T-cell (primary cell): ENCODE measurements at regions not wholly inside any gene's neighbourhood (a gene's known extent, or its start where the extent isn't known, plus 50 kb on each side); places are given as distances from the start of the nearest gene placed in this dataset.

Source experiments
- ATAC-seq, 4 experiments: fragments of 200-7000 bp in 3 of 4; fragments of 150-1000 bp in 1 of 4; cut with Tn5 transposase; replicated peaks in 1 of 4; 1 replicate in 3 of 4; 2 replicates in 1 of 4; pipeline ENCODE4 v1.10.0; 2021; ENCODE audit warnings: moderate library complexity in 3 of 4, mild to moderate bottlenecking in 2 of 4, moderate number of reproducible peaks in 1 of 4
- CTCF ChIA-PET, 2 donors: fragments of 300-600 bp; sonication (Branson Sonifier 250); formaldehyde crosslinking; loops; one replicate each; lab custom pipeline; 2022; ENCODE audit warnings: antibody characterized with exemption in 2 of 2; lab: Charles Lee
- POLR2A ChIA-PET, 2 donors: fragments of 300-600 bp; sonication (Branson Sonifier 250); formaldehyde crosslinking; loops; one replicate each; lab custom pipeline; 2022; ENCODE audit warnings: antibody characterized with exemption in 2 of 2; lab: Charles Lee
- DNase-seq, 35 experiments: peaks; one replicate each; pipeline versions ENCODE4 v3.0.0 to v3.0.0-alpha.2; 2013 to 2023
- H3K27ac ChIP-seq: one replicate; pipeline ENCODE4 v1.5.1; 2013; ENCODE audit warnings: low read length
- H3K27me3 ChIP-seq, 2 experiments: replicated peaks in 1 of 2; 1 replicate in 1 of 2; 2 replicates in 1 of 2; pipeline versions ENCODE4 v1.6.1 to v1.7.0; 2013; ENCODE audit warnings: low read length in 1 of 2, mixed read lengths in 1 of 2; ENCODE audit not compliant: control insufficient read depth in 2 of 2, insufficient read depth in 2 of 2; ENCODE audit errors: extremely low read depth in 1 of 2
- H3K36me3 ChIP-seq, 2 donors: 1 replicate in 1 of 2; 2 replicates in 1 of 2; pipeline versions ENCODE4 v1.6.1 to v1.7.0; 2013; ENCODE audit warnings: low read length in 1 of 2; ENCODE audit not compliant: control insufficient read depth in 2 of 2, insufficient read depth in 1 of 2; ENCODE audit errors: extremely low read depth in 1 of 2
- H3K4me1 ChIP-seq, 2 experiments: 1 replicate in 1 of 2; 2 replicates in 1 of 2; pipeline versions ENCODE4 v1.6.1 to v1.7.0; 2013; ENCODE audit warnings: low read length in 2 of 2, mixed read lengths in 1 of 2; ENCODE audit not compliant: insufficient read depth in 2 of 2, control insufficient read depth in 1 of 2; ENCODE audit errors: extremely low read depth in 1 of 2
- H3K4me3 ChIP-seq, 2 donors: 1 replicate in 1 of 2; 2 replicates in 1 of 2; pipeline versions ENCODE4 v1.5.1 to v1.7.0; 2013; ENCODE audit warnings: mild to moderate bottlenecking in 2 of 2, low read length in 1 of 2, moderate library complexity in 1 of 2; ENCODE audit not compliant: control insufficient read depth in 1 of 2; ENCODE audit errors: extremely low read depth in 1 of 2
- H3K9me3 ChIP-seq: 2 replicates; pipeline ENCODE4 v1.7.0; 2013
- H3K27ac Mint-ChIP-seq, 2 donors: one replicate each; pipeline ENCODE4 v1.8.0; 2020 to 2021; ENCODE audit warnings: mild to moderate bottlenecking in 2 of 2, mixed read lengths in 2 of 2
- H3K27me3 Mint-ChIP-seq, 2 donors: one replicate each; pipeline ENCODE4 v1.8.0; 2021 to 2022; ENCODE audit warnings: mixed read lengths in 2 of 2
- H3K36me3 Mint-ChIP-seq: one replicate; pipeline ENCODE4 v1.8.0; 2021; ENCODE audit warnings: mixed read lengths
- H3K4me1 Mint-ChIP-seq, 3 donors: one replicate each; pipeline ENCODE4 v1.8.0; 2020 to 2022; ENCODE audit warnings: mixed read lengths in 3 of 3, mild to moderate bottlenecking in 1 of 3
- H3K4me3 Mint-ChIP-seq, 3 donors: one replicate each; pipeline ENCODE4 v1.8.0; 2020 to 2022; ENCODE audit warnings: mild to moderate bottlenecking in 3 of 3, mixed read lengths in 3 of 3, moderate library complexity in 3 of 3
- H3K9me3 Mint-ChIP-seq, 3 donors: one replicate each; pipeline ENCODE4 v1.8.0; 2020 to 2022; ENCODE audit warnings: mixed read lengths in 3 of 3
- WGBS: methylation state at CpG from one replicate; pipeline ENCODE4 v1.1.5; 2013; ENCODE audit warnings: missing lambda C conversion rate; ENCODE audit not compliant: insufficient coverage; 5-methylcytosine and 5-hydroxymethylcytosine counted together

GRCh38 chr10:128422190-128422589, 296.0 kb upstream of the MKI67 start:
- H3K27me3 Mint-ChIP-seq = peaks cover 3 to 28% of the 10 kb centered on the region in 2 donors
- peaks cover 0 to 4% (median 0%) of the 10 kb centered on the region in 3 donors for H3K9me3 Mint-ChIP-seq
- no peaks in the 10 kb centered on the region for H3K4me1 Mint-ChIP-seq
- Histone ChIP-seq H3K9me3 (no peaks in the 10 kb centered on the region), H3K27me3 (peaks cover 0 to 3% of the 10 kb centered on the region in 2 experiments), H3K36me3 (no peaks in the 10 kb centered on the region), H3K4me1 (no peaks in the 10 kb centered on the region), H3K27ac (no peak overlapping the region), H3K4me3 (no peak overlapping the region)
- ChIA-PET CTCF (no interaction called here), POLR2A (no interaction called here)
- H3K27ac Mint-ChIP-seq = no peak overlapping the region
- H3K4me3 Mint-ChIP-seq = no peak overlapping the region
- DNase-seq (no peak), ATAC-seq (no peak)
- WGBS = 78% methylated on average over 9 of the region's 13 CpGs
- H3K36me3 Mint-ChIP-seq = no peaks in the 10 kb centered on the region

- Mint-ChIP-seq H3K4me1 (no peaks in the 10 kb centered on the region), H3K4me3 (no peak overlapping the region), H3K9me3 (peaks cover 0 to 4% (median 0%) of the 10 kb centered on the region in 3 donors), H3K27me3 (peaks cover 5 to 28% of the 10 kb centered on the region in 2 donors), H3K36me3 (no peaks in the 10 kb centered on the region), H3K27ac (no peak overlapping the region)
- H3K4me3 ChIP-seq = no peak overlapping the region
- H3K36me3 ChIP-seq = no peaks in the 10 kb centered on the region
- WGBS = 100% methylated on average over 2 of the region's 5 CpGs
- ATAC-seq (no peak), DNase-seq (no peak)
- H3K27ac ChIP-seq = no peak overlapping the region
- peaks cover 0 to 3% of the 10 kb centered on the region in 2 experiments for H3K27me3 ChIP-seq
- no peaks in the 10 kb centered on the region for H3K9me3 ChIP-seq
- ChIA-PET CTCF (no interaction called here), POLR2A (no interaction called here)
- H3K4me1 ChIP-seq = no peaks in the 10 kb centered on the region
These were observed 296.8 kb upstream of the MKI67 start for GRCh38 chr10:128422999-128423398.

- POLR2A ChIA-PET = no interaction called here
- Mint-ChIP-seq H3K36me3 (no peaks in the 10 kb centered on the region), H3K4me1 (no peaks in the 10 kb centered on the region), H3K9me3 (no peaks in the 10 kb centered on the region), H3K27me3 (peaks cover 6 to 8% of the 10 kb centered on the region in 2 donors), H3K27ac (no peak overlapping the region), H3K4me3 (no peak overlapping the region)
- no peak for DNase-seq
- ATAC-seq = no peak
- H3K4me1 ChIP-seq = no peaks in the 10 kb centered on the region
- H3K27me3 ChIP-seq = peaks cover 0 to 3% of the 10 kb centered on the region in 2 experiments
- no peak overlapping the region for H3K4me3 ChIP-seq
- H3K9me3 ChIP-seq = no peaks in the 10 kb centered on the region
- H3K36me3 ChIP-seq = no peaks in the 10 kb centered on the region
- WGBS = 95% methylated on average over 8 of the region's 10 CpGs
- H3K27ac ChIP-seq = no peak overlapping the region
- CTCF ChIA-PET = no interaction called here
These were observed 303.1 kb upstream of the MKI67 start for GRCh38 chr10:128429321-128429720.

DNA sequence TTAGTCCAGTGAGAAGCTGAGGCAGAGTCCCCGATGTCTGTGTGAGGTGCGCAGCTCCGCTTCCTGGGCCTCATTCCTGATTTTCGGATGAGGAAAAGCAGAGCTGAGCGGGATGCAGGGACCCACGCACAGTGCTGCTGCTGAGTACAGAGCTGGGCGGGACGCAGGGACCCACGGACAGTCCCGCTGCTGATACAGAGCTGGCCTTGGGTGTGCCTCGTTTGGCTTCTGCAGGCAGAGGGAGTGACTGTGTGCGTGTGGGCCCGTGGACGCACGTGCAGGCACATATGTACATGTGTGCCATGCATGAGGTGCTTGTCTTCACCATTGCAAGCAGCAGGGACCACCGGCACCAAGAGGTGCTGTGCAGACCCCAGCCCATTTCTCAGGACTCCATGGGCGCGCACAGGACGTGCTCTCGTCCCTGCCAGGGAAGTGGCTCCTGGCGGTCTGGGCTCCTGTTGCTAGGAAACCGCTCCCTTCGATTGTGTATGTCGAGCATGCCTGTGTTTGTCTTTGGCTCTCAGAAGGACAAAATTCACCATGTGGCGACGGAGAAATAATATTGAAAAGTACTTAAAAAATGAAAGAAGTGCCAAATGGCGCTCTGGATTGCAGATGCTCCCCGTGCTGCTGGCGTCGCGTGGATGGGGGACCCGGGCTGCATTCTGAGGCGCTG, 303.8 kb upstream of the MKI67 start:
- H3K4me3 Mint-ChIP-seq = no peak overlapping the region
- DNase-seq (no peak), ATAC-seq (no peak)
- H3K27me3 ChIP-seq = peaks cover 0 to 3% of the 10 kb centered on the region in 2 experiments
- H3K27ac ChIP-seq = no peak overlapping the region
- ChIA-PET CTCF (no interaction called here), POLR2A (no interaction called here)
- H3K4me1 Mint-ChIP-seq = no peaks in the 10 kb centered on the region
- no peaks in the 10 kb centered on the region for H3K36me3 ChIP-seq
- H3K9me3 Mint-ChIP-seq = no peaks in the 10 kb centered on the region
- H3K4me1 ChIP-seq = no peaks in the 10 kb centered on the region
- peaks cover 8 to 13% of the 10 kb centered on the region in 2 donors for H3K27me3 Mint-ChIP-seq
- WGBS = 80% methylated on average over 33 of the region's 33 CpGs
- H3K36me3 Mint-ChIP-seq = no peaks in the 10 kb centered on the region
- H3K27ac Mint-ChIP-seq = no peak overlapping the region
- no peaks in the 10 kb centered on the region for H3K9me3 ChIP-seq
- H3K4me3 ChIP-seq = no peak overlapping the region

- H3K4me3 ChIP-seq = no peak overlapping the region
- no peak overlapping the region for H3K27ac ChIP-seq
- 71% methylated on average over 10 of the region's 12 CpGs for WGBS
- DNase-seq (no peak), ATAC-seq (no peak)
- Mint-ChIP-seq H3K4me3 (no peak overlapping the region), H3K27me3 (peaks cover 9 to 16% of the 10 kb centered on the region in 2 donors), H3K36me3 (no peaks in the 10 kb centered on the region), H3K9me3 (no peaks in the 10 kb centered on the region), H3K4me1 (no peaks in the 10 kb centered on the region), H3K27ac (no peak overlapping the region)
- POLR2A ChIA-PET = no interaction called here
- CTCF ChIA-PET = no interaction called here
- no peaks in the 10 kb centered on the region for H3K9me3 ChIP-seq
- H3K27me3 ChIP-seq = peaks cover 0 to 3% of the 10 kb centered on the region in 2 experiments
- no peaks in the 10 kb centered on the region for H3K36me3 ChIP-seq
- no peaks in the 10 kb centered on the region for H3K4me1 ChIP-seq
These were observed 304.9 kb upstream of the MKI67 start for GRCh38 chr10:128431083-128431482.

- POLR2A ChIA-PET = no interaction called here
- peaks cover 0 to 3% of the 10 kb centered on the region in 2 experiments for H3K27me3 ChIP-seq
- ATAC-seq (no peak), DNase-seq (no peak)
- Mint-ChIP-seq H3K9me3 (no peaks in the 10 kb centered on the region), H3K27me3 (peaks cover 9 to 16% of the 10 kb centered on the region in 2 donors), H3K36me3 (no peaks in the 10 kb centered on the region), H3K27ac (no peak overlapping the region), H3K4me1 (no peaks in the 10 kb centered on the region), H3K4me3 (no peak overlapping the region)
- 92% methylated on average over 9 of the region's 19 CpGs for WGBS
- no peak overlapping the region for H3K27ac ChIP-seq
- CTCF ChIA-PET = no interaction called here
- H3K4me3 ChIP-seq = no peak overlapping the region
- no peaks in the 10 kb centered on the region for H3K36me3 ChIP-seq
- H3K9me3 ChIP-seq = no peaks in the 10 kb centered on the region
- H3K4me1 ChIP-seq = no peaks in the 10 kb centered on the region
These were observed 305.3 kb upstream of the MKI67 start for GRCh38 chr10:128431506-128431905.
